Progenitor cell of endocrine pancreas (in vitro differentiated cells): ENCODE measurements at regions not wholly inside any gene's neighbourhood (a gene's known extent, or its start where the extent isn't known, plus 50 kb on each side); places are given as distances from the start of the nearest gene placed in this dataset.

Source experiments
- DNase-seq: peaks from one replicate; pipeline ENCODE4 v3.0.0; 2021; ENCODE audit warnings: low spot score; ENCODE audit not compliant: unreplicated experiment
- H3K27ac Mint-ChIP-seq: 2 replicates; pipeline ENCODE4 v1.8.0; 2021; ENCODE audit warnings: mild to moderate bottlenecking, moderate library complexity, mixed read lengths
- H3K27me3 Mint-ChIP-seq: 2 replicates; pipeline ENCODE4 v1.8.0; 2021; ENCODE audit warnings: mixed read lengths
- H3K36me3 Mint-ChIP-seq: 2 replicates; pipeline ENCODE4 v1.8.0; 2022; ENCODE audit warnings: mixed read lengths; ENCODE audit not compliant: insufficient read depth
- H3K4me1 Mint-ChIP-seq: 2 replicates; pipeline ENCODE4 v1.8.0; 2021; ENCODE audit warnings: low read depth, mixed read lengths
- H3K4me3 Mint-ChIP-seq: 2 replicates; pipeline ENCODE4 v1.8.0; 2021; ENCODE audit warnings: low read depth, mild to moderate bottlenecking, moderate library complexity, mixed read lengths
- H3K9me3 Mint-ChIP-seq: 2 replicates; pipeline ENCODE4 v1.8.0; 2021; ENCODE audit warnings: low read depth, mixed read lengths
- CTCF ChIP-seq: fragments of 200-600 bp; sonication (generic); IDR thresholded peaks from one replicate; pipeline ENCODE4 v1.5.0; 2021; ENCODE audit warnings: antibody characterized with exemption, mild to moderate bottlenecking; ENCODE audit not compliant: unreplicated experiment

GRCh38 chr4:45663628-45664081, 460.2 kb downstream of the GABRG1 start:
- DNase-seq = no peak

GRCh38 chr4:45663003-45663402, 460.9 kb downstream of the GABRG1 start:
- H3K27ac Mint-ChIP-seq = no peak overlapping the region
- no peaks in the 10 kb centered on the region for H3K27me3 Mint-ChIP-seq
- H3K4me3 Mint-ChIP-seq = no peak overlapping the region
- peaks cover 1% of the 10 kb centered on the region for H3K4me1 Mint-ChIP-seq
- no peaks in the 10 kb centered on the region for H3K9me3 Mint-ChIP-seq
- no peak for TF ChIP-seq CTCF
- no peaks in the 10 kb centered on the region for H3K36me3 Mint-ChIP-seq
- no peak for DNase-seq

More at GRCh38 chr4:45663628-45664081, 460.2 kb downstream of the GABRG1 start:
- no peaks in the 10 kb centered on the region for H3K9me3 Mint-ChIP-seq
- H3K27me3 Mint-ChIP-seq = no peaks in the 10 kb centered on the region
- no peaks in the 10 kb centered on the region for H3K36me3 Mint-ChIP-seq
- H3K4me3 Mint-ChIP-seq = no peak overlapping the region
- peaks cover 3% of the 10 kb centered on the region for H3K4me1 Mint-ChIP-seq
- no peak overlapping the region for H3K27ac Mint-ChIP-seq
- TF ChIP-seq CTCF = no peak

- no peak for TF ChIP-seq CTCF
- H3K4me3 Mint-ChIP-seq = no peak overlapping the region
- no peak overlapping the region for H3K27ac Mint-ChIP-seq
- no peaks in the 10 kb centered on the region for H3K9me3 Mint-ChIP-seq
- no peaks in the 10 kb centered on the region for H3K4me1 Mint-ChIP-seq
- no peaks in the 10 kb centered on the region for H3K27me3 Mint-ChIP-seq
- no peaks in the 10 kb centered on the region for H3K36me3 Mint-ChIP-seq
- DNase-seq = no peak
Measured at GRCh38 chr4:45661893-45662292, 462.0 kb downstream of the GABRG1 start.

GRCh38 chr4:45650545-45650944, 473.3 kb downstream of the GABRG1 start:
- Mint-ChIP-seq H3K4me1 (peaks cover 17% of the 10 kb centered on the region), H3K27ac (no peak overlapping the region), H3K36me3 (no peaks in the 10 kb centered on the region), H3K9me3 (peaks cover 10% of the 10 kb centered on the region), H3K27me3 (no peaks in the 10 kb centered on the region), H3K4me3 (no peak overlapping the region)
- no peak for TF ChIP-seq CTCF
- no peak for DNase-seq

GRCh38 chr4:45648846-45649245, 475.0 kb downstream of the GABRG1 start:
- Mint-ChIP-seq H3K9me3 (peaks cover 5% of the 10 kb centered on the region), H3K27ac (no peak overlapping the region), H3K36me3 (no peaks in the 10 kb centered on the region), H3K27me3 (no peaks in the 10 kb centered on the region), H3K4me3 (no peak overlapping the region), H3K4me1 (peaks cover 17% of the 10 kb centered on the region)
- DNase-seq = no peak
- no peak for TF ChIP-seq CTCF
